CD4-positive, alpha-beta T cell treated with Interleukin-6 for 4 hours (primary cell): ENCODE measurements at regions not wholly inside any gene's neighbourhood (a gene's known extent, or its start where the extent isn't known, plus 50 kb on each side); places are given as distances from the start of the nearest gene placed in this dataset.

ENCODE experiments used
- DNase-seq: peaks from one replicate; pipeline ENCODE4 v3.0.0-alpha.2; 2020; ENCODE audit warnings: mixed read lengths

DNA sequence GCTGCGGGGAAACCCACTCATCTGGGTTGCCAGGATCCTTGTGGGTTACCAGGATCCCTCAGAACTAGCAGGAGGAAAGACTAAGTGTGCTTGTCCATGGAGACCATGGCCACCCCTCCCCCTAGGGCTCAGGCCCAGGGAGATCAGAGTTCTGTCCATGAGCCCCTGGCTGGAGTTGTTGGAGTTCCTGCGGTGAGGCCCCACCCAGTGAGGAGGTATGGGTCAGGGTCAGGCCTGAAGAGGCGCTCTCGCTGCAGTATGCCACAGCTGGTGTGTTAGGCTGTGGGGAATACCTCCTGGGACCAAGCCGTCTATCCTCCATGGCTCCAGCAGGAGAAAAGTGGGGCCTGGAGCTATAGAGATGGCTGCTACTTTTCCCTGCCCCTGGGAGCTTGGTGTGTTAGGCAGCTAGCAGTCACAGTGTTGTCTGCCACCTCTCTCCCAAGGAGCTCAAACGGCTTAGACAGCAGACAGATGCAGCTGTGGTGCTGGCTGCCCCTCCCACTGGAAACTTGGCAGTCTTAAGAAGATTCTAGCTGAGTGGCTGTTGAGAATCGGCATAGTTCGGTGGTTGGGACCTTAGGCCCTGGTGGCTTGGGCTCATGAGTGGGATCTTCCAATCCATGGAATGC is 240.3 kb upstream of the CELF4 start:
- no peak for DNase-seq

DNA sequence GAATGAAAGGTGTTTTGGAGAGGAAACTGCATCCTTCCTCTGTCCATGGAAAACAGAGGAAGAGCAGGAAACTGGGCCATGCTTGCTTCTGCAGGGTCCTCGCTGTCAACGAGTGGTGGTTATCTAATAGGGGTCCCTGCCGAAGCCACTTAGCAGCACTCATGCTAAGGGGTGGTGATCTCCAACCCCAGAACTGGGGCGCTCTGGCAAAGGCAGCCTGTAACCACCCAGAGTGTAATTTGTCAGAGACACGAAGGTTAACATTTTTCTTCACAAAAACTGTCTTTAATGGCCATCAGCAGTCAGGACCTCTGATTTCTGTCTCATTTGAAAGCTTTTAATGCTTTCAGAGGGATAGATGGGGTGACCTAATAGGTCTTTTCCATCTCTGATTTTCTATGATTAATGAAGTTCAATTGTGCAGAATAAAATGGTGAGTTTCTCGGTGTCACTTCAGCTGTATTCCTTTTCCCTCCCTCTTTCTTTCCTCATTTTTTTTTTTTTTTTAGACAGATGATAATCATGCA is 231.3 kb upstream of the CELF4 start:
- DNase-seq: no peak

DNA sequence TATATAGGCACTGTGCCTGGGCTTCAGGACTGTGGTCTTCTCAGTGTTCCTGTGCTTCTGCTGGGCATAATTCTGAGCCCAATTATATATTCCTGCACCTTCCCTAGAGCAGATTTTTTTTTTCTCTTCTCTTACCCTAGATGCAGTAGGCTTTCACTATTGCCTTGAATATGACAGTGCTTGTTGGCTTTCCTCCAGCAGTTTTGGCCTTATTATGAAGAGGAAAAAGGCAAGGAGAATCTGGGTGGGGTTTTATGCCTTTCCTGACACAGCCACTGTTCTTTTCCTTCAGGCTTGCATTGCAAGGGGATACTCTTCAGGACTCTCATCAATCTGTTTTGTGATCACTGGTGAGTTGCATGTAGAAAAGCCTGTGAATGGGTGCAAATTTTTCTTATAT is 221.9 kb upstream of the CELF4 start:
- no peak for DNase-seq

DNA sequence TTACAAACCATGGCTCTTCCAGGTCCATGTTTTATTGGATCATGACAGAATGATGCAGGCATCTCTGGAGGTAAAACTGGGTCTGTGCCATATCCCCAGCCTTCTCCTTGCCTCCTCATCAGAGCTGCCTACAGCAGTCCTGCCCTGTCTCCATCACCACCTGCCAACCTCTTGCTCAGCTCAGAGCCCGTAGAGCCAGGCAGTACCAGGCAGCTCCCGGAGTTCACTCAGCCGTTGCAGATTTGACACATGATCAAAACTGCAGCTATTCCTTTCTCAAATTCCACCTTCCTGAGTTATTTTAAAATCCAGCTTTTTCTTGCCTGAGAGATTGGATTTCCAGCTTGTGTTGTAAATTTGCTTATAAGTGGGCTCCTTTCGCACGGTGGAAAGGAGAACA is 218.2 kb upstream of the CELF4 start:
- no peak for DNase-seq

DNA sequence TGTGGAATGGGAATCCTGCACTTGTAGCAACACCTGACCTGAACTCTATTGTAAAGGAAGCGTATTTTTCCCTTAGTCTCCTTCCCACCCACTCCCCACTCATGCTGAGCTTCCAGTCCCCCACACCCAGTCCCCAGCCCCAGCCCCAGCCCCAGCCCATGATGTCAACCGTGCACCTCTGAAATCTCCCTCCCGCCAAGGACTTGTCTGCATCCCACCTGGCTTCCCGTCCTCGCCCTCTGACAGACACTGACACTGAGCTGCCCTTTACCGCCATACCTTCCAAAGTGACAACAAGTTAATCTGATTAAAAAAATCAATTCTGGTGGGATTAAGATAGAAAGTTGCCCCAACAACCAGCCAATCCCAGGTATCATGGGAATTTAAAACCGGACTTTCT is 213.6 kb upstream of the CELF4 start:
- DNase-seq: no peak

DNA sequence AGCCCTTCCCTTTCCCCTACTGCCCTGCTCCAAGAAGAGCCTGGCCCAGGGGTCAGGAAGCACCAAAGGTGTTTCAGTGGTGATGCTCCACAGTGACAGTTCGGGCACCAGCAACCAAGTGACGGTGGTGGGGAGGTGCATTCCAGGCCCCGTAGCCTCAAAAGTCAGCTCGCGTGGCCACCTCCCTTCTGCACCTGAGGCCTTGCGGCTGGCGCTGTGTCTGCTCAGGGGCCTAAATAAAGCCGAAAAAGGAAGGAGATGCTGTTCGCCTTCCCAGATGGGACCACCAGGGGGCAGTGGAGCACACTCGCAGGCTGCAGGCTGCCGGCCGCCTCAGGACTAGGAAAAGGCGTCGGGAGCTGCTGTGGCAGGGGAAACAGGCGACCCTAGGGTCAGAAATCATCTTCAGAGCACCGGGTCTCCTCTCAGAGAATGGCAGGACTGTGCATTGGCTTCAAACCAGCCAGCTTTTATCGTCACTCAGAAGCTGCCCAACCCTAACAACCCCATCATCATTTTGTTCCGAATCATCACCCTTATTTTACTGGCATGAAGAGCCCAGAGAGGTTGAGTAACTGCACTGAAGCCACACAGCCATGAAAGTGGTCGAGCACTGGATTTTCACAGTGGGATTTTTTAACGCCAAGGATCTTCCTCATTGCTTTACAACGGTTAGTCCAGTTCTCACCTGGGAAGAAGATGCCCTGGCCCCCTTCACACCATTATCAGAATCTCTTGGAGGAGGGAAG is 213.0 kb upstream of the CELF4 start:
- peak; percentile 8 for DNase-seq

DNA sequence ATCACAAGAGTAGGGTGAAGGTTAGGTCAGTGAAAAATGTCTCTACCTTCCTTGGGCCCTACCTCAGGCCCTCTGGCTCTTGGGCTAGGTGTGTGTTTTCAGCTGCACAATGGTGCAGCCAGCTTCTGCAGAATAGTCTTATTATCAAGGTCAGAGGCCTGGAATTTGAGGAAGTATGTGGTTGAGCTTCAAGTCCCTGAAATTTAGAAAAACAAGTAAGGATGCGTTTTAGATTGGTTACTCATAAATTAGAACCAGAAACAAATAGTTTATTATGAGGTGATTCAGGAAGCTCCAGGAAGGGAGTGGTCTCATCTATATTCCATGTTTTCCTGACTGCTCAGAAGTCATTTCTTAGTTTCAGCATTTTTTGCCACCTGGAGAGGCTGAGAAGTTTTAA is 204.2 kb upstream of the CELF4 start:
- no peak for DNase-seq

DNA sequence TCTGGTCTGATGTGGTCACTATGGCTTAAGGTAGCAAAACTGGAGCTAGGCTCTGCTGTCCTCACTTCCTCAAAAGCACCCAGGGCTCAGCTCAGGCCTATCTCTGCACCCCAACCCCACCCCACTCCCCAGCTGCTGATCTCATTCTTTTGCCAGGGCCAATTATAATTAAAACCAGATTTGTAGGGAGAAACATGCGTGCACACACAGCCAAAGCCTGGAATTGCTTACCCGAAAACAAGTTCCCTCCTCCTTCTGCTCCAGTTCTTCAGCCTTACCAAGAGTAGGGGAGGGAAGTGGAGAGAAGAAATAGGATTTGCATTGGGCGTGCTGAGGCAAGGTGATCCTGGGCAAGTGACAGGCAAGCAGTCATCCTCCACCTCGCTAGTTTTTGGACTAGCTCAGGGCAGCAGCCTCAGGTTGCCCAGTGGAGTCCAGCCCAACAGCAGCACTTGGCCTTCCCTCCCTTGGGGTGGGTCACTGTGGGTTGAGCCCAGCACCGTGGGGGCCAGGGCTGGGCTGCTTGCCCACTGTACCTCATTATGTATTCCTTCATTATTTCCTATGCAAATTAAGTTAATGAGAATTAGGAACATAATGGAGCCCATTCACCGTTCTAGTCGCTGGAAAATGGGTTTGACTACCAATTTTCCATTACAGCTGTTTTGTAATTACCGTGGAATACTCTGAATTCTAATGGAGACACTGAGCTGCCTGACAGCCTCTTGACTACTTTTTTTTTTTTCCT is 199.1 kb upstream of the CELF4 start:
- DNase-seq: no peak

DNA sequence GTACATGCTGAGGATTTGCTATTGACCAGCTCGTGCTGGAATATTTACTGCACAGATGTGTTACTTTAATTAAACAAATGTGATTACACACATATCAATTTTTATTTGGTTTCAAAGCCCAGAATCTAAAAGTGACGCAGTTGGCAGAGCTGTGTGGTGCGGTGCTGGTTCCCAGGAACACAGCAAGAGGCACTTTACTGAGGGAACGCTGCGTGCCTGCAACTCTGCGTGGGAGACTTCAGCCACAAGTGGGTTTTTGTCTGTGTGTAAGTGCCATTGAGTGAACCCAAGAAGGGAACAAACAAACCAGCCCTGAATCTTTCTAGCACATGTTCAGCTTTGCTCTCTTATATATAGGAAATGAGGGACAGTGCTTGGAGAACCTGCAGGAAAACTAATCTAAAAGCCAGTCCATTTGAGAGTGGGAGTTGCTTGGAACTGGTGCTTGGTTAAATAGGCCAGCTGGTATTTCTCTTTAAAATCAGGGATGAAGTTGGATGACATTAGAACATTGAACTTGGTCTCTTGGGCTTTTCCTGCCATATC is 196.6 kb upstream of the CELF4 start:
- no peak for DNase-seq

DNA sequence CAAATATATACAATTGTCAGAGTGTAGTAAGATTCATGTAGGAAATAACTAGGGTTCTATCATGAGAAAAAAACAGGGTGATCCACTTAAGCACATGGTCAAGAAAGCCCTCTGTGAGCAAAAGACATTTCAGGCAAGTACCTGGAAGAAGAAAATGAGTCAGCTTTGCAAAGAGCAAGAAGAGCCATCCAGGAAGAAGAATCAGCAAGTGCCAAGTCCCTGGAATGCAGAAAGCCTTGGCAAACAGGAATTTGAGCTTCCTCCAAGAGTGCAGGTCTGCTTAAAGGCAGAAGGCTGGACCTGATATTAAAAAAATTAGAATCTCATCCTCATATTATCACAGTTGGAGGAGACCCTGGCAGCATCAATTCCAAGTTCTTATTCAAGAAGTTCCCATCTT is 188.5 kb upstream of the CELF4 start:
- DNase-seq: no peak

DNA sequence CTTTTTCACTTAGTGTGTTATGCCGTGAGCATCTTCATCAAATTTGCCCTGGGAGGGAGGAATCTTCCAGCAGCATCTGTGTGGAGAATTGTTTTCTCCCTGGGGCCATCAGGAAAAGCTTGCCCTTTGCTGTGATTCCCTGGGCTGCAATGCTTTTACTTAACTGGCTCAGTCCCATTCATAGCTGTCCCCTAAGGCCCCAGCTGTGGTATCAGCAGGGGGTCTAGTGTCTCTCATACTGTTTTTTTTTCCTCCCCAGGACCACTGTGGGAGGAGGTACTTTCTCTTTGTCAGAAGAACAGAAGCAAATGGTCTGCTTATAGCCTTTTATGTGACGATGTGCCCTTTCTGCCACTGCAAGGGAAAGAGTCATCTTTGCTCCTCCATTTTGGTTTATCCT is 176.8 kb upstream of the CELF4 start:
- DNase-seq: no peak

DNA sequence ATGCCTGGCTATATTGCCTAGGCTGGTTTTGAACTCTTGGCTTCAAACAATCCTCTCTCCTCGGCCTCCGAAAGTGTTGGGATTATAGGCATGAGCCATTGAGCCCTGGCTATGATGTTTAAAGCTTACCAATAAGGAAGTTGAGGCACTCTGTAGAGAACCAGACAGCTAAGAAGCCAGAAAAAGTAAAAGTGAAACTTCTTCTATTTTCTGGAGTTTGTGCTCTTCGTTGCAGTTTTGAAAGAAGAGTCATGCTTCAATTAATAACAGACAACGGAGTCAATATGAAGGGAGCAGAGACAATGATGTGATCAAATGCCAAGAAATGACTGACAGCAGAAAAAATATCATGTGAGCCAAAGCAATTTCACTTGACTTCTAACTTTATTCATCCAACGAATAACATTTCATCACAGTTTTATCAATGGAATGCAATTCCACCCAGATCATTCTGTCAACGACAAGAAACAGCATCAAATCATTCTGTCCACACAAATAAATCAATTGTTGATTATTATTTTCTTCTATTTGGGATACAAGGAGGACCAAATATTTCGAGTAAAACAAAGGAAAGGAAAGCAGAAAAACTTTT is 175.5 kb upstream of the CELF4 start:
- DNase-seq: no peak

DNA sequence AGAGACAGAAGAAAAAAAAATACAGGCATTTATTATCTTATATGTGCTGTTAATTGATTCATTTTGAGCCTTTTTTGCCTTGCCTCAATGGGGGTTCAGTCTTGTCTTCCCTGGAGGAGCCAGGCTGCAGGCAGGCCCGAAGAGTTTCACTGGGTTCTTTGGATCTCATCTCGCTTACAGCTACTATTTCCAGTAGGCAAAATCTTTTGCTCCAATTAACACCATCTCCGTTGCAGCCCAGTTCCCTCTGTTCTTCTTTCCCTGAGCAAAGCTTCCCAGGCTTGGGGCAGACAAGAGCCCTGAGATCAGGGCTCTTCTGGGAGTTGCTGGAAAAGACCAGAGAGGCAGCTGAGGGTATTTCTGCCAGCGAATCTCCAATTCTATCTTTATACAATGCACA is 168.8 kb upstream of the CELF4 start:
- DNase-seq: no peak

DNA sequence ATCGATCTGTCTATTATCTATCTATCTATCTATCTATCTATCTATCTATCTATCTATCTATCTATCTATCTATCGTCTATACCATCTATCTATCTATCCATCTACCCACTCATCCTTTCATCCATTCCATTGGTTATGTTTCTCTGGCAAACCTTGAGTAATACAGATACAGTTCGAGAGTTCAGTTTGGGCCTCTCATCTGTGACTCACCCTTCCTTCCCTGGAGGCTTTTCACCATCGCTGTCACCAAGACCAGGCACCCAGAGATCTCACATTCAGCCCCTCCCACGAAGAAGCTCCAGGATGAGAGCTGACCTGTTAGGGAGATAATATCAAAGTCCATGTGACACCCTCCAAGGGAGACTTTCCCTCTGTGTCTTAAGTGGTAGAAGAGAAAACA is 164.1 kb upstream of the CELF4 start:
- no peak for DNase-seq

DNA sequence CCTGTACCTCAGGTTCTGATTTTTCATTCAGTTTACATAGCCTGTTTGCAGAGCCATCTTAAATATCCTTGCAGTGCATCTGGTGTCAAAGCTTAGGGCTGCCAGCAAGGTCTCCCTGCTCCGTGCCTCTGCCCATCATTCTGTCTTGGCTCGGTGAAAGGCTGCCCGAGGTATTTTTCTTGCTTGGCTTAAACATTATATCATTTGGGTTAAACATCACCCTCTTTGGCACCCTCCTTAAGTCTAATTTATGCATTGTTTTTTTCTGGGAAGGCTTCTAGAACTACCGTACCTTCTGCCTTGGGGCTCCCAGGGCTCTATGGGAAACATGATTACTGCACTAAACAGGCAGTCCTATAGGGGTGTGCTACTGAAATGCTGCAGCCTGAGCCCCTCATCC is 158.6 kb upstream of the CELF4 start:
- DNase-seq: no peak

DNA sequence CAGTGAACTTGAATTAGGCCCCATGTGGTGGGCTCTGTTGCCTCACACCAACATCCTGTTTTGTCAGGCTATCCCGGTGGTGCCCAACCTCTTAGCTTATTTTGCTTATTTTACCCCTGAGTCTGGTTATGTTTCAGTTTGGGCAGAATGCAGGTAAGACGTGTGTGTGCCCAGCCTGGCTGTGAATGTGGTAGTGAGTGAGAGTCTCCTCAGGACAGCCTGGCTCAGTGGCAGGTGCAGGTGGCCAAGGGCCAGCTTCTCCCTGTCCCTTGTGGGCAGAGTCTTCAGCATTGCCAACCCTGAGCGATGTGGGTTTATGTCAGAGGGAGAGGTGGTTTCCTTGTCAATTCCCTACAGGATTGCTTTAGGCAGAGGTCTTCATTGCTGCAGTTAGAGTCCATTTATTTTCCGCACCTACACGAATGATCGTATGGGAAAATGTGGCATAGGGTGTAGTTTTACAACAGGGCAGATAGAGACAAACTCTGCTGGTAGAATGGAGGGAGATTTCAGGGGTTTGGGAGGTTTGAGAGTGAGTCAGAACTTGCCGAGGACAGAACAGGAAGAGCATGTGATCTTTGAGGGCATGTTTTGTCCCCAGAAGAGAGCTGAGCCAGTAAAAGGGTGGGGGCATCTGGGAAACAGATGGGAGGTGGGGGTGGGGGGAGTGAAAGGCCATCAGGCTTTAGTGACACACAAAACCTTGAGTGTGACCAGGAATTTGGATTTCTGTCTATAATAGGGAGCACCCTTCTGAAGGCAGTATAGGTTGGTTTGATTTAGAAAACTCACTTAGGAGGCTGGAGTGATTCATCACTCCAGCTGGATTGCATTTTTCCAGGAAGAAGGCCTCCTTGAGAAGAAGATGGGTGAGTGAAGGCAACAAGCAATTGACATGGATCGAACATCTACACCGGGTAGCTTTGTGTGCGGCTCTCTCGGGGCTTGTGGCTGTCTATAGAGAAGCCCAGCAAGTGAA is 156.2 kb upstream of the CELF4 start:
- no peak for DNase-seq

DNA sequence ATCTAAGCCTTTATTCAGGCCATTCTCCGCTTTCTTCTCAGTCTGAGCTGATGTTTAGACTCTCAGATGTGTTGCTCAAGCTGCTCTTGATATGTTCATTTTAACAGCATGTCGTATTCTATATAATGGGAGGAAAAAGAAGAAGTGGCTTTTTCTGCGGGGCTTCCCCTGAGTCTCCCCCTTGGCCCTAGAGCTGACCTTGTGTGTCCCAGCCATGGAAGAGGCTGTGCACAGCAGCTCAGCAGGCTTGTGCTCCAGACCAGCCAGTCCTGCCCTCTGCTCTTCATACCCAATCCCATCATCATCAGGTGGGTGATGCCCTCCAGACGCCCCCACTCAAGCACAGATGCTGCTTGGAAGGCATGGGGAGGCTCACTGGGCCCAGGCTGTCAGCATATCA is 155.1 kb upstream of the CELF4 start:
- no peak for DNase-seq

DNA sequence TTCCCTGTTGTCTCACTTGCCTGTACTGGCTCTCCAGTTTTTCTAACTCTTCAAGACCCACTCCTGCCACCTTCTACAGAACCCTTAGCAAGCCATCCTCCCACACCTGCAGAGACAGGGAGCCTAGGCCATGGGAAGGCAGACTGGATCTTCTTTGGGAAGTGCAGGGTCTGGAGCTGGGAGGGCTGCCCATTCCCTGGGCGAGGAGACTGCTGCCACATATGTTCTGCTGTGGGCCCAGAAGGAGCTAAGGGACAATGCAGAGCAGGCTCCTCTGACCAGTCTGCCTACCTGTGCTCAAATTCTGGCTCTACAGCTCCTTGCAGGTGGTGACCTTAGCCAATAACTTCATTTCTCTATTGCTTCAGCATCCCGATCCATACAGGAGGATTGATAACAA is 152.1 kb upstream of the CELF4 start:
- no peak for DNase-seq

DNA sequence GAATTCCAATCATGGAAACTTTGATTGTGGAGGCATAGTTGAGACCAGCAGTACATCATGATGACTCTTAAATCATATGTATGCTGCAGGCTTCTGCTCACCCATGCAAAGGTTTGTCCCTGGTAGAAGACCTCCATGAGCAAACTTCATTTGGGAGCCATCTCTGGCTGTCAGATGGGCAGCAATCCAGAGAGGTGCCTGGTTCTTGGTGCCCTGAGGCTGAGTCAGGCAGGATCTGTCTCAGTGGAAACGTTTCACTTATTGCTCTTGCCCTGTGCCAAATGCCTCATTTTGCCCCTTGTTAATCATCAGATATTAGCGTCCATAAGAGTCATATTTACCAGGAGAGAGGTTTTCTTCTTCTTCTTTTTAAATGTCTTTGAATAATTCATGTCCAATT is 151.5 kb upstream of the CELF4 start:
- no peak for DNase-seq

DNA sequence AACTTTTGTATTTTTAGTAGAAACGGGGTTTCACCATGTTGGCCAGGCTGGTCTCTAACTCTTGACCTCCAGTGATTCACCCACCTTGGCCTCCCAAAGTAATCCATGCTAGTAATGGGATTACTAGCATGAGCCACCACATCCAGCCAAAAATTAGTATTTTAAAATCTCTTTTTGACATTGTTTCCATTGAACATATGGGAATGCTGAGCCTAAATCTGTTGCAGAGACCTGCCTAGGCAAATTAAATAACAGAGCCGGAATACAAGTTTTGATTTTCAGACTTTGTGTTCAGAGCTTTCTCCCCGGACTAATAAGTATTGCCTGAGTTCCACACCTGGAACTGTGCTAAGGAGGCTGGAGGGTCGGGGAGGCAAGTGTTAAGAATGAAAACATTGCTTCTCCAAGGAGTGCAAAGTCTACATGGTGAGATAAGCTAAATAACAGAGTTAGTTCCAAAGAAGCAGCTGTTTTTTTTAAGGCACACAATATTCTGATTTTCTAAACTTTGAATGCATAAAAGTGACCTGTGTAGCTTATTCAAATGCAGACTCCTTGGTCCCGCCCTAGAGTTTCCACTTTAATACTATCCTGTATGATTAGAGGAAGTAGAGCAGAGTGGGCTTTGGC is 150.6 kb upstream of the CELF4 start:
- DNase-seq: no peak

DNA sequence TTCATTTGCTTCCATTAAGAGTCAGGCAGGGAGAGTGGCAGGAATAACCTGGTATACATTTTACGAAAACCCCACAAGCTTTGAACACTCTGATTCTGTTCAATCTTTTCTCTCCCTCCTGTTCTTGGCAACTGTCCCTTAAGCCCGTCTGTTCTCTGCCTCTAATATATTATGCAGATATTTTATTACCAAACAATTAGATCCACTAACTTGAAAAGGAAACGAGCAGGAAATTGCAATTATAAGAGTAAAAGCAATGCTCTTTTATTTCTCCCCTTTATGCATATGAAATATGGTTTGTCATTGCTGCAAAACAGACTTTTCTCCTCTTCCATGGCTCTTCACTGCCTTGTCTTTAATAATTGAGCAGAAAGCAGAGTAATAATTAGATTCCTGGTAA is 149.1 kb upstream of the CELF4 start:
- no peak for DNase-seq

DNA sequence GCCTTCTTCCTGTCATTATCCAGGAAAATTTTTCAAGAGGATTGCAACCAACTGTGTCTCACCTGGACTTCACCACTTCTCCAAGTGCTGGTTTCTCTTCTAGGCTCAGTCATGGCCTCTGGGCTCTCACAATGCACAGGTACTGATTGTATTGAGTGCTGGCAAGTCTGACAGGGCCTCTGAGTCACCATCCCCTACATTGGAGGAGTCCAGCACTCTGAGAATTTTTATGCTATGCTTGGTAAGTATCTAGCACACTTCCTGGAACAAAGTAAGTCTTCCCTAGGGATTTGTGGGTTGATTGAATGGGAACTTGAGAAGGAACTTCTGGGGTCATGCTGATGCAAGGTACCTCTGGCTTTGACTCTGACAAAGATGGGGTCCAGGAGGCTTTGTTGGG is 147.2 kb upstream of the CELF4 start:
- no peak for DNase-seq
